NB4 (cell line): ENCODE measurements at regions not wholly inside any gene's neighbourhood (a gene's known extent, or its start where the extent isn't known, plus 50 kb on each side); places are given as distances from the start of the nearest gene placed in this dataset.

Experiments
- DNase-seq: peaks from one replicate; pipeline ENCODE4 v3.0.0; 2010; ENCODE audit warnings: low read depth
- H3K4me3 ChIP-seq: one replicate; pipeline ENCODE4 v1.5.1; 2011; ENCODE audit warnings: mild to moderate bottlenecking, low read depth, low read length, moderate library complexity
- MYC ChIP-seq: IDR thresholded peaks from 2 replicates; pipeline ENCODE4 v1.6.1; 2011; ENCODE audit warnings: low read depth, low read length
- POLR2A ChIP-seq: IDR thresholded peaks from 2 replicates; pipeline ENCODE4 v1.6.1; 2011; ENCODE audit warnings: mild to moderate bottlenecking; ENCODE audit not compliant: insufficient read length; ENCODE audit errors: extremely low read depth
- TF ChIP-seq, protein P1 (sequence below): IDR thresholded peaks from one replicate; pipeline ENCODE4 v1.5.1; 2012; ENCODE audit warnings: low read depth, low read length
- TF ChIP-seq, protein P2 (sequence below): IDR thresholded peaks from 2 replicates; pipeline ENCODE4 v1.6.1; 2011; ENCODE audit warnings: low read depth, low read length

DNA sequence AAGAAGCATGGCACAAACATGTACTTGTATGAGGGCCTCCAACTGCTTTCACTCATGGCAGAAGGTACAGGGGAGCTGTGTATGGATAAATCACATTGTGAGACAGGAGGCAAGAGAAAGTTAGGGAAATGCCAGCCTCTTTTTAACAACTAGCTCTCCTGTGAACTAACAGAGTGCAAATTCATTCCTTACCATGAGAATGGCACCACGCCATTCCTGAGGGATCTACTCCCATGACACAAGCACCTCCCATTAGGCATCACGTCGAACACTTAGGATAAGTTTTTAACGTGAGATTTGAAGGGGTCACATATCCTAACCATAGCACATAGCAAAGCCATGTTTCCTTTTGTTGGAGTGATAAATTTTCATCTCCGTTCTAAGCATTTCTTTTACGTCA lies 747.2 kb upstream of the CHD1 start:
- H3K4me3 ChIP-seq = no peak overlapping the region
- TF ChIP-seq POLR2A = no peak
- TF ChIP-seq, protein P1, sequence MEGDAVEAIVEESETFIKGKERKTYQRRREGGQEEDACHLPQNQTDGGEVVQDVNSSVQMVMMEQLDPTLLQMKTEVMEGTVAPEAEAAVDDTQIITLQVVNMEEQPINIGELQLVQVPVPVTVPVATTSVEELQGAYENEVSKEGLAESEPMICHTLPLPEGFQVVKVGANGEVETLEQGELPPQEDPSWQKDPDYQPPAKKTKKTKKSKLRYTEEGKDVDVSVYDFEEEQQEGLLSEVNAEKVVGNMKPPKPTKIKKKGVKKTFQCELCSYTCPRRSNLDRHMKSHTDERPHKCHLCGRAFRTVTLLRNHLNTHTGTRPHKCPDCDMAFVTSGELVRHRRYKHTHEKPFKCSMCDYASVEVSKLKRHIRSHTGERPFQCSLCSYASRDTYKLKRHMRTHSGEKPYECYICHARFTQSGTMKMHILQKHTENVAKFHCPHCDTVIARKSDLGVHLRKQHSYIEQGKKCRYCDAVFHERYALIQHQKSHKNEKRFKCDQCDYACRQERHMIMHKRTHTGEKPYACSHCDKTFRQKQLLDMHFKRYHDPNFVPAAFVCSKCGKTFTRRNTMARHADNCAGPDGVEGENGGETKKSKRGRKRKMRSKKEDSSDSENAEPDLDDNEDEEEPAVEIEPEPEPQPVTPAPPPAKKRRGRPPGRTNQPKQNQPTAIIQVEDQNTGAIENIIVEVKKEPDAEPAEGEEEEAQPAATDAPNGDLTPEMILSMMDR = no peak
- TF ChIP-seq, protein P2, sequence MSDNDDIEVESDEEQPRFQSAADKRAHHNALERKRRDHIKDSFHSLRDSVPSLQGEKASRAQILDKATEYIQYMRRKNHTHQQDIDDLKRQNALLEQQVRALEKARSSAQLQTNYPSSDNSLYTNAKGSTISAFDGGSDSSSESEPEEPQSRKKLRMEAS = no peak
- no peak for TF ChIP-seq MYC

DNA sequence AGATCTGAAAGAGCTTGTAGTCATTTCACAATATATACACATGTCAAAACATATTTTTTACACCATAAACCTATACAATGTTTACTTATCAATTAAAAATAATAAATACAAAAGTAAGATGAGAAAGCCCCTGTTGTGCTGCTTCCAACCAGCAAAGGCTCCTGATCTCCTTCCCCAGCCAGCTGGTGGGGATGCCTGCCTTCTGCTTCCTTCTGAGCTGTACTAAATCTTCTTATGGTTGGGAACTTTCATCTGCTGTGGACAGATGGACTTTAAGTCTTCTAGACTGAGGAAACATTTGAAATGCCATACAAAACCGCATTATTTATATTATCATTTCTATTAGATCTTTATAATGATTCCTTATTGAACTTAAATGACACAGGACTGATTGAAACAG lies 745.3 kb upstream of the CHD1 start:
- H3K4me3 ChIP-seq = no peak overlapping the region
- DNase-seq = no peak
- TF ChIP-seq, protein P1 = no peak
- no peak for TF ChIP-seq MYC
- TF ChIP-seq, protein P2 = no peak
- no peak for TF ChIP-seq POLR2A

More for the DNA sequence above, 747.2 kb upstream of the CHD1 start:
- DNase-seq = no peak

DNA sequence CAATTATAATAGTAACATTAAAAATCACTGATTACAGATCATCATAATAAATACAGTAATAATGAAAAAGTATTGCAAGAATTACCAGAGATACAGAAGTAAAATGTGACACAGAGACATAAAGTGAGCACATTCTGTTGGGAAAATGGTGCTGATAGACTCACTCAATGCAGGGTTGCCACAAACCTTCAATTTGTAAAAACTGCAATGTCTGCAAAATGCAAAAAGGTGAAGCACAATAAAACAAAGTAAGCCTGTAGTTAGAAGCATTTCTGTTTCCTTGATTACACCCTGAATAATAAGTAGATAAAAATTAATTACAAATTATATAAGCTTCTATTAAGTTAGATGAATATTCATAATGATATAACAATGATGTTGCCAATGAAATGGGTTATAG lies 736.2 kb upstream of the CHD1 start:
- H3K4me3 ChIP-seq = no peak overlapping the region
- no peak for DNase-seq
- TF ChIP-seq, protein P1 = no peak
- TF ChIP-seq MYC (no peak), POLR2A (no peak)
- TF ChIP-seq, protein P2 = no peak

DNA sequence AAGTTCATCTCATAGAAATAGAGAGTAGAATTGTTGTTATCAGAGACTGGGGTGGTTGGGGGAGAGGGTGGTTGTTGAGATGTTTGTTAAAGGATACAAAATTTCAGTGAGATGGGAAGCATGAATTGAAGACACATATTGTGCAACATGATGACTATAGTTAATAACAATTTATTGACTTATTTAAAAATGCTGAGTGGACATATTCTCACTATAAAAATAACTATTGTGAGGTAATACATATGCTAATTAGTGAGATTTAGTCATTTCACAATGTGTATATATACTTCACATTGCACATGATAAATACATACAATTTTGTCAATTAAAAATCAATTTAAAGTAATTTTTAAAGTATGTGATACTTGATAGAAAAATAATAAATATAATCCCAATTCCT lies 722.5 kb upstream of the CHD1 start:
- DNase-seq = no peak
- H3K4me3 ChIP-seq = no peak overlapping the region
- TF ChIP-seq MYC = no peak
- TF ChIP-seq, protein P2 = no peak
- no peak for TF ChIP-seq POLR2A
- TF ChIP-seq, protein P1 = no peak

DNA sequence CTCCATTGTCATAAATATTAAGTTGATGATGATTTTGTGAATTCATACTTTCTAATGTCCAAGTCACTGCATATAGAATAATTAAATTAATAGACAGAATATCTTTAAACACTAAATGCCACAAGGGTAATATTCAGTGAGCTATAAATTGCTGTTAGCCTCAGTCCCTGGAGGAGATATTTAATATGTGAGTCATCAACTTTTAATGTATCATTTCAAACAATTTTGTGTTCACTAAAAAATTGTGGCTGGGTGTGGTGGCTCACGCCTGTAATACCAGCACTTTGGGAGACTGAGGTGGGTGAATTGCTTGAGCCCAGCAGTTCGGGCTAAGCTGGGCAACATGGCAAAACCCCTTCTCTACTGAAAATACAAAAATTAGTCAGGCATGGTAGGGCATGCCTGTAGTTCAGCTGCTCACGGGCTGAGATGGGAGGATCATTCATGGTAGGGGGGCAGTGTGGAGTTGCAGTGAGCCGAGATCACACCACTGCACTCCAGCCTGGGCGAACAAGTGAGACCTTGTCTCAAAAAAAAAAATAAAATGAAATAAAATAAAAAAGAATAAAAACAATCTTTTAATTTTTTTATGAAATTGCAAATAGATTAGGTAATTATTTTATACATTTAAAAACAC lies 717.3 kb upstream of the CHD1 start:
- no peak for TF ChIP-seq MYC
- TF ChIP-seq, protein P1 = no peak
- TF ChIP-seq, protein P2 = no peak
- no peak for TF ChIP-seq POLR2A
- DNase-seq = no peak
- H3K4me3 ChIP-seq = no peak overlapping the region

DNA sequence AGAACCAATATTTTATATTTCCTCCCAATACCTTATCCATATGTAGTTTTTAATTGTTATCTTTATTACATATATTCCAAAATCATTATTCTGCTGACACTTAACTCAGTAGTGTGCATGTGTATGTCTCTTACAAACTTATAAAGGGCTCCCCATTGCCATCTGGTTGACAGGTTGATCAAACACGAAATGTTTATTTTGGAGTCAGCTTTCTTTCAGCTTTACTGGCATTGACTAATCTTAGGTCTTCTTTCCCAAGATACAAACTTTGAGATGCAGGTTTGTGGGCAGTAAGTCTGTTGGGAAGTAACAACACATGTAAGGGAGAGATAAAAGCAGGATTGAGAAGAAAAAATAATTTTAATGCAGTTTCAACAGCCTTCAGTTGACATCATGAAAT lies 716.0 kb upstream of the CHD1 start:
- DNase-seq = no peak
- TF ChIP-seq, protein P2 = no peak
- TF ChIP-seq POLR2A = no peak
- TF ChIP-seq, protein P1 = no peak
- no peak for TF ChIP-seq MYC
- H3K4me3 ChIP-seq = no peak overlapping the region
